Posterior vena cava (tissue), 2 donors: ENCODE measurements at regions not wholly inside any gene's neighbourhood (a gene's known extent, or its start where the extent isn't known, plus 50 kb on each side); places are given as distances from the start of the nearest gene placed in this dataset.
A peak's percentile ranks its signal among the peaks of the same experiment; 100 is the strongest.

Source experiments
- DNase-seq: peaks from one replicate; pipeline ENCODE4 v3.0.0-alpha.2; 2020; ENCODE audit warnings: low spot score
- intact Hi-C, 2 donors: fragments of 100-400 bp; cut with DNase I; formaldehyde crosslinking; loops; one replicate each; pipeline versions ENCODE4 v1.14.1 to v1.14.2; 2022 to 2023
- donor health status: DM: yes; HTN: yes; CAD: no.
- donor health status: DM: yes; HTN: yes; CAD: no.

- DNase-seq: no peak
- intact Hi-C loops: no loop called here
Observed at GRCh38 chr4:66091786-66092185, 421.5 kb upstream of the EPHA5 start.

GRCh38 chr4:66073961-66074360 lies 403.7 kb upstream of the EPHA5 start:
- DNase-seq: no peak
- intact Hi-C loops: no loop called here

GRCh38 chr4:66071911-66072310 lies 401.6 kb upstream of the EPHA5 start:
- DNase-seq: no peak
- intact Hi-C loops: no loop called here

- intact Hi-C loops: no loop called here
- no peak for DNase-seq
Observed at GRCh38 chr4:66062921-66063320, 392.6 kb upstream of the EPHA5 start.

- DNase-seq: no peak
- intact Hi-C loops: no loop called here
Observed at GRCh38 chr4:66062044-66062443, 391.8 kb upstream of the EPHA5 start.

GRCh38 chr4:66059556-66059955 lies 389.3 kb upstream of the EPHA5 start:
- intact Hi-C loops: no loop called here
- DNase-seq: no peak

GRCh38 chr4:66059136-66059535 lies 388.8 kb upstream of the EPHA5 start:
- intact Hi-C loops: no loop called here

GRCh38 chr4:66055999-66056398 lies 385.7 kb upstream of the EPHA5 start:
- intact Hi-C loops: no loop called here
- no peak for DNase-seq

More at GRCh38 chr4:66059136-66059535, 388.8 kb upstream of the EPHA5 start:
- DNase-seq: no peak

GRCh38 chr4:66052426-66052825 lies 382.1 kb upstream of the EPHA5 start:
- intact Hi-C loops: no loop called here
- no peak for DNase-seq

- no peak for DNase-seq
- intact Hi-C loops: no loop called here
Observed at GRCh38 chr4:66048861-66049260, 378.6 kb upstream of the EPHA5 start.

- DNase-seq: no peak
- intact Hi-C loops: no loop called here
Observed at GRCh38 chr4:66045913-66046312, 375.6 kb upstream of the EPHA5 start.

GRCh38 chr4:66035701-66036100 lies 365.4 kb upstream of the EPHA5 start:
- no peak for DNase-seq
- intact Hi-C loops: no loop called here

- intact Hi-C loops: no loop called here
- no peak for DNase-seq
Observed at GRCh38 chr4:66034671-66035070, 364.4 kb upstream of the EPHA5 start.

GRCh38 chr4:66034262-66034661 lies 364.0 kb upstream of the EPHA5 start:
- no peak for DNase-seq
- intact Hi-C loops: no loop called here

- no peak for DNase-seq
- intact Hi-C loops: no loop called here
Observed at GRCh38 chr4:66032571-66032970, 362.3 kb upstream of the EPHA5 start.

- intact Hi-C loops: no loop called here
- DNase-seq: no peak
Observed at GRCh38 chr4:66028668-66029067, 358.4 kb upstream of the EPHA5 start.

GRCh38 chr4:66023061-66023460 lies 352.8 kb upstream of the EPHA5 start:
- intact Hi-C loops: no loop called here
- DNase-seq: no peak

- intact Hi-C loops: no loop called here
- no peak for DNase-seq
Observed at GRCh38 chr4:66017671-66018070, 347.4 kb upstream of the EPHA5 start.

- intact Hi-C loops: no loop called here
- DNase-seq: no peak
Observed at GRCh38 chr4:66016240-66016639, 346.0 kb upstream of the EPHA5 start.

- DNase-seq: peak; percentile 36
- intact Hi-C loops: no loop called here
Observed at GRCh38 chr4:66014146-66014765, 344.0 kb upstream of the EPHA5 start.

GRCh38 chr4:66000510-66001117 lies 330.3 kb upstream of the EPHA5 start:
- intact Hi-C loops: no loop called here

GRCh38 chr4:65999518-65999871 lies 329.2 kb upstream of the EPHA5 start:
- intact Hi-C loops: no loop called here

More at GRCh38 chr4:66000510-66001117, 330.3 kb upstream of the EPHA5 start:
- no peak for DNase-seq

More at GRCh38 chr4:65999518-65999871, 329.2 kb upstream of the EPHA5 start:
- DNase-seq: no peak
